T-helper 2 cell treated with Interferon-gamma antibody and Interleukin-4, amounts not matched to agents 5 μg/mL and 100 μg/mL, for 36 hours (primary cell): ENCODE measurements at regions not wholly inside any gene's neighbourhood (a gene's known extent, or its start where the extent isn't known, plus 50 kb on each side); places are given as distances from the start of the nearest gene placed in this dataset.
A peak's percentile ranks its signal among the peaks of the same experiment; 100 is the strongest.

ENCODE experiments used
- DNase-seq: peaks from one replicate; pipeline ENCODE4 v3.0.0; 2021; ENCODE audit warnings: low spot score
- H3K27ac Mint-ChIP-seq: one replicate; pipeline ENCODE4 v1.8.0; 2021; ENCODE audit warnings: mild to moderate bottlenecking, mixed read lengths
- H3K27me3 Mint-ChIP-seq: one replicate; pipeline ENCODE4 v1.8.0; 2021; ENCODE audit warnings: low read depth, mixed read lengths
- H3K36me3 Mint-ChIP-seq: one replicate; pipeline ENCODE4 v1.8.0; 2021; ENCODE audit warnings: low read depth, mixed read lengths
- H3K4me1 Mint-ChIP-seq: one replicate; pipeline ENCODE4 v1.8.0; 2021; ENCODE audit warnings: low read depth, mixed read lengths
- H3K4me3 Mint-ChIP-seq: one replicate; pipeline ENCODE4 v1.8.0; 2022; ENCODE audit warnings: mild to moderate bottlenecking, moderate library complexity, mixed read lengths
- H3K9me3 Mint-ChIP-seq: one replicate; pipeline ENCODE4 v1.8.0; 2021; ENCODE audit warnings: mixed read lengths

DNA sequence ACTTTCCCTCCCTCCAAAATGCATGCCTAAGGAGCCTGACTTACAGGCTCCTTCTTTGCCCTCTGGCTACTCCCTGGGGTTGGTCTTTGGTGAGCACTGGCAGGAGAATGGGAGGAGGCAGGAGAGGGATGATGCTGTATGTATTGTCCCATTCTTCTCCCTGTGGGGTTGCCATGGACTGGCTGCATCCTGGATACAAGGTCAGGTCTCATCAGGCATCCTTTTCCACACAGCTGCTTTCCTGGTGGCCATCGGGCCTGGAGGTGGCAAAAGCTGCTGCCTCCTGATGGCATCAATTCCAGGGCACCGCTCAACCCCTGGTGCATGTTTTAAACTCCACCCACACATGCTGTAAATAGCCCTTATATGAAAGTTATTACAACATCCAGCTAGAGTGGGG, 257.2 kb downstream of the ETS1 start:
- H3K9me3 Mint-ChIP-seq = no peaks in the 10 kb centered on the region
- H3K4me3 Mint-ChIP-seq = peak overlapping the region; percentile 35
- peak overlapping the region; percentile 88 for H3K27ac Mint-ChIP-seq
- H3K27me3 Mint-ChIP-seq = no peaks in the 10 kb centered on the region
- peaks cover 68% of the 10 kb centered on the region for H3K4me1 Mint-ChIP-seq
- DNase-seq = no peak
- H3K36me3 Mint-ChIP-seq = no peaks in the 10 kb centered on the region

DNA sequence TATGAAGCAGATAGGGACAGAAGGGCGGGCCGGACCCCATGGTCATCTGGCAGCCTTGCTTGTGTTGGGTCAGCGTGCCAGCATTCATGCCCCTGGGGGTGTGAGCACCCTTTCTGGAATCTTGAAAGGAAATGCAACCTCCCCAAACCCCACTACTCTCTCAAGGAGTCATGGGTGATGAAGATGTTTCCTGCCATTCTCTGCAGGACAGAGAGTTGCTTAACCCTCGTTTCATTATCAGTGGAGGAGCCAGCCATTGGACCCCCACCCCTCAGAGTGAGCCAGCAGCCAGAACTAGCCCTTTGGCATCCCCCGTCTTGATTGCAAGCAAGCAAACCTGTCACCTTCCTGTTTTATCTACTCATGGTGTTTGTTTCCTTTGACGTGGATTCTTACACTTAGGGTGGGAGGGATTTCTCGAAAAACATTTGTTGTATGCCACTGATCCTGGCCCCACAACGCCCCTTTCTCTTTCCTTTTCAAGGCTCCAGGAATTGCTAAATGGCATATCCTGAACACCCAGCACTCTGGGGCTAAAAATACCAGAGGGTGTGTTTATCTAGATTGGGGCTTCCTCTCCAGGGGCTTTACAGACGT, 258.3 kb downstream of the ETS1 start:
- H3K4me1 Mint-ChIP-seq = peaks cover 70% of the 10 kb centered on the region
- H3K27ac Mint-ChIP-seq = peak overlapping the region; percentile 88
- no peaks in the 10 kb centered on the region for H3K36me3 Mint-ChIP-seq
- no peak for DNase-seq
- H3K27me3 Mint-ChIP-seq = no peaks in the 10 kb centered on the region
- peak overlapping the region; percentile 35 for H3K4me3 Mint-ChIP-seq
- no peaks in the 10 kb centered on the region for H3K9me3 Mint-ChIP-seq

DNA sequence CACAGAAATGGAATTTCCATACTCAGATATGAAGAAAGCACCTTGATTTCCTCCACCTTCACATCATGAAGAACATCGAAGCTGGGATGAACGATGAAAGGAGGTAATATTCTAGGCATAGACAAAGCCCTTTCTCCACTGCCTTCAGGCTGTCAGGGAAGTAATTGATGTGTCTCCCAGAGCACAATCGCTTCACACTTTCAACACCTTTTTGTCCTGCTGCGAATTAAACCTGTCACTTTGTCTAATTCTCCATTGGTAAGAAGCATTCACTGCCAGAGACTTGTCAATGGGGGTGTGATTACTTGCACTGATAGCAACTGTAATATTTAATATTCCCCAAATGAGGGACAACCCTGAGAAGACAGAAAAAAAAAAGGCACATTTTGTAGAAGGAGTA, 260.1 kb downstream of the ETS1 start:
- peak overlapping the region; percentile 88 for H3K27ac Mint-ChIP-seq
- H3K4me3 Mint-ChIP-seq = peak overlapping the region; percentile 58
- DNase-seq = no peak
- no peaks in the 10 kb centered on the region for H3K27me3 Mint-ChIP-seq
- peaks cover 81% of the 10 kb centered on the region for H3K4me1 Mint-ChIP-seq
- no peaks in the 10 kb centered on the region for H3K36me3 Mint-ChIP-seq
- H3K9me3 Mint-ChIP-seq = no peaks in the 10 kb centered on the region

DNA sequence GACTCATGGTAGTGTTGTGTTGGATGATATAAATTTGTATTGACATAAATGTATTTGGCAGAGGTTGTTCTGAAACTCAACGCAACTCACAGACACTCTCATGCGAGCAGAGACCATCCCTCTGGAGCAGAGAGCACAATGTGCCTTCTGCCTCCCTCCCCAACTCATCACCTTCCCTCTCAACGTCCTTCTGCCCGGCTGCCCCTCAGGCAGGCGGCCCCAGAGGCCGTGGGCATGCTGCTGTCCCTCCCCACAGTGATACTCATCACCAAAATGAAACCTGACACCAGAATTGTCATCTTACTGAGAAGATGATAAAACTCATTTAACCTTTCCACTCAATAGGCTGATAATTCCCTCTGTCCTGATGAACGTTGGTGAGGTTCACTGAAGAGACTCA, 260.6 kb downstream of the ETS1 start:
- no peak for DNase-seq
- Mint-ChIP-seq H3K27me3 (no peaks in the 10 kb centered on the region), H3K27ac (peak overlapping the region; percentile 88), H3K36me3 (no peaks in the 10 kb centered on the region), H3K4me1 (peaks cover 85% of the 10 kb centered on the region), H3K4me3 (peak overlapping the region; percentile 58), H3K9me3 (no peaks in the 10 kb centered on the region)

DNA sequence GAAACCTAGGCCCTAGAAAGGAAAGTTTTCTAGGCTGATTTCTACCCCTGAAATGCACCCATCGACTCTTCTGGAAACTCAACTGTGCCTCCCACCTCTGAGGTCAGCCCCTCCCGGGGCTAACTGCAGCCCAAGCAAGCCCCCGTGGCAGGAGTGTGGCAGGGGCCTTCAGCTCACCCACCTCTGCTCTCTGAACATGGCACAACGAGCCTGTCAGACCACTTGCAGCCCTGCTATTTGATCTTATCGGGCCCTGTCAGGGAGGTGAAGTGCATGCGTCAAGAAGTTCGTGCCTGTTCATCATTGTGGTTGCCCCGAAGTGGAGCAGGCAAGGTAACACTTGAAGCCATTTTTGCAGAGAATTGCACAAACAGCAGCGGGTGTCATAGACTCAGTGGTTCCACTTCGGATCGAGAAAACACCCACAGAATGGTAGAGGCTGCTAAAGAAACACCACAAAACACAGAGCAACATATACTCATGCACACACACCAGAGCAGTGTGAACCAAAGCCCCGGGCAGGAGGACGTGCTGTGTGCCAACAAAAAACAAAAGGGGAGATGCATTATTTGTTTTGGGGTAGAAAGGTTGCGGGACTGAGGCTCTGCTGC, 262.7 kb downstream of the ETS1 start:
- H3K9me3 Mint-ChIP-seq = no peaks in the 10 kb centered on the region
- DNase-seq = peak; percentile 90
- peak overlapping the region; percentile 98 for H3K27ac Mint-ChIP-seq
- H3K4me3 Mint-ChIP-seq = peak overlapping the region; percentile 76
- peaks cover 8% of the 10 kb centered on the region for H3K36me3 Mint-ChIP-seq
- H3K27me3 Mint-ChIP-seq = no peaks in the 10 kb centered on the region
- H3K4me1 Mint-ChIP-seq = peaks cover 78% of the 10 kb centered on the region

DNA sequence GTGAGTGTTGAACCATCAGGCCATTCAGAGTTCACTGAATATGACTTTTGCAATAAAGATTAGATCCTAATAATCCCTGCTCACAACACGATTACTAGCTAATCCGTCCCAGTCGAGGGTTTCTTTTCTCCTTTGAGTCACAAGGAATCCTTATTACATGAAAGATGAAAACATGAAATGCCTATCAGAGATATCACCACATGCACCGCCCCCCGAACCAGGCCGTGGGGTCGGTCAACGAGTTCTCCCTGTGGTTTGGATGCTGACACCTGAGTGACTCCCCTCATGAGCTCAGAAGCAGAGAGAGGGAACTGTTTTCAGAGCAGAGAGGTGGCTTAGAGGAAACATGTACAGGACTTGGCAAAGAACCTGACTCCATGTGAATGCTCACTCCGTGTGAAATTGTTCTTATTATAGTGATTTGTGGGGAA, 263.3 kb downstream of the ETS1 start:
- H3K4me1 Mint-ChIP-seq = peaks cover 79% of the 10 kb centered on the region
- peak overlapping the region; percentile 76 for H3K4me3 Mint-ChIP-seq
- no peaks in the 10 kb centered on the region for H3K27me3 Mint-ChIP-seq
- H3K36me3 Mint-ChIP-seq = peaks cover 8% of the 10 kb centered on the region
- no peaks in the 10 kb centered on the region for H3K9me3 Mint-ChIP-seq
- H3K27ac Mint-ChIP-seq = peak overlapping the region; percentile 98
- peak; percentile 53 for DNase-seq

DNA sequence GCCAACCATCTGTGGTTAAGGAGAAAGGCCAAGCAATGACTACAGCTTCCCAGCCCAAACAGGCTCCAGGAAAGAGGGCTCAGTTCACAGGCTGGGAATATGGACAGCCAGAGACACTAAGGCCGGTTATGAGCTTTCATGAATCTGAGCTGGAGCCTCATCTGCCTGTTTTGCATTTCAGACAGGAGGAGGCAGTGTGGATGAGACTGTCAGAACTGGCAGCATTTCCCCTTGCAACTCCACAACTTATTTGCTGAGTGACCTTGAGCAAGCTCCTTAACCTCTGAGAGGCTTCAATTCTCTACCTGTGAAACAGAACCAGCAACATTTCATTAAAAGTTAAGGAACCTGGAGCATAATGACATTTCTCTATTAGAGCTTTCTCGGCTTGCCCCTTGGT, 264.0 kb downstream of the ETS1 start:
- Mint-ChIP-seq H3K36me3 (peaks cover 12% of the 10 kb centered on the region), H3K27ac (peak overlapping the region; percentile 98), H3K4me3 (peak overlapping the region; percentile 76), H3K27me3 (no peaks in the 10 kb centered on the region), H3K4me1 (peaks cover 79% of the 10 kb centered on the region), H3K9me3 (no peaks in the 10 kb centered on the region)
- no peak for DNase-seq

DNA sequence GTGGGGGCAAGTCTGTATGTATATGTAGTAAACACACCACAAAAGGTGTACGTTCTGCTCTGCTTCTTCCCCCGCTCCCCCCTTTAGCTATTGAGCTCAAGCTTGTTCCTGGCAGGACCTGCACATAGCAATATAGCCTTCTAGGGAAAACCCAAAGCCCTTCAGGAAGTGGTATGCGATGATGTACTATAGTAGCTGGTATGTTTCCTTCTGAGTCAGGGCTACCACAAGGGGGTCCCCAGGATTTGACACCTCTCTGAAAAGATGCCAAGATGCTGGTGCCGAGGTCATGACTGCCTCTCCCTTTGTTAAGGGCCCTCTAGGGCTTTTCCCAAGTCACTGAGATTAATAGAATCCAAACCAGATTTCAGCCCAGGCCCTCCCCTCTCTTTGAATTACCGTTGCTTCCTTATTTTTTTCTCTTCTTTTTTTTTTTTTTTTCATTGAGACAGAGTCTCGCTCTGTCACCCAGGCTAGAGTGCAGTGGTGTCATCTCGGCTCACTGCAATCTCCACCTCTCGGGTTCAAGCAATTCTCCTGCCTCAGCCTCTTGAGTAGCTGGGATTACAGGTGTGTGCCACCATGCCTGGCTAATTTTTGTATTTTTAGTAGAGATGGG, 268.4 kb downstream of the ETS1 start:
- peak overlapping the region; percentile 51 for H3K27ac Mint-ChIP-seq
- H3K36me3 Mint-ChIP-seq = peaks cover 44% of the 10 kb centered on the region
- peak overlapping the region; percentile 37 for H3K4me3 Mint-ChIP-seq
- peak; percentile 86 for DNase-seq
- no peaks in the 10 kb centered on the region for H3K27me3 Mint-ChIP-seq
- peaks cover 31% of the 10 kb centered on the region for H3K9me3 Mint-ChIP-seq
- peaks cover 65% of the 10 kb centered on the region for H3K4me1 Mint-ChIP-seq

DNA sequence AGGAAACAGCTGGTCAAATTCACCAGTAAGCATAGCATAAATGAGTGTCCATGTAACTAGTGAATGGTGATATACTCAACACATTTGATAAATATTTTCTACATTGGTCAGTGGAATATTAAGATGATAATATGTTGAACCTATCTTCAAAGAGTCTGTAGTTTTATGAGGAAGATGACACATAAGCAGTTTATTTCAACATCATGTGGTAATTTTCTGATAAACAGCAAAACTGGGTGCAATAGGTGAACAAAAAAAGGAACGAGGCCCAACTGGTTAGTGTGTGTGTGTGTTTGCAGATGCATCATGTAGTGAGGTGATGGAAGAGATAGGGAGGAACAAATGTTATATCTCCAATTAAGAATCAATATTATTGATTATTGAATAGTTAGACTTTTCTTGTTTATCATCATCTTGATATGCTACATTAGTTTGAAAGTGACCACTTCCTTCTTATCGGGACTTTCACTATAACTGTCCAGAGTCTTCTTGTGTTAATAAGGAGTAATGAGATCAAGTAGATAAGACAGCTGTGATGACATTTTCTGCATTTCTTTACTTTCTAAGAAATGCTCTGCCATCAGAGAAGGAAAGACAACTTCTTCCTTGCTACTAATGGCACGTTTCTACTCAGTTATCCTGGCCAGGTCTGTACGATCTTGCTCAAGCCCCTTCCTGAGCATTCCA, 270.7 kb downstream of the ETS1 start:
- Mint-ChIP-seq H3K4me1 (peaks cover 53% of the 10 kb centered on the region), H3K27ac (peak overlapping the region; percentile 78), H3K9me3 (peaks cover 45% of the 10 kb centered on the region), H3K4me3 (peak overlapping the region; percentile 17), H3K36me3 (peaks cover 57% of the 10 kb centered on the region), H3K27me3 (no peaks in the 10 kb centered on the region)
- no peak for DNase-seq

DNA sequence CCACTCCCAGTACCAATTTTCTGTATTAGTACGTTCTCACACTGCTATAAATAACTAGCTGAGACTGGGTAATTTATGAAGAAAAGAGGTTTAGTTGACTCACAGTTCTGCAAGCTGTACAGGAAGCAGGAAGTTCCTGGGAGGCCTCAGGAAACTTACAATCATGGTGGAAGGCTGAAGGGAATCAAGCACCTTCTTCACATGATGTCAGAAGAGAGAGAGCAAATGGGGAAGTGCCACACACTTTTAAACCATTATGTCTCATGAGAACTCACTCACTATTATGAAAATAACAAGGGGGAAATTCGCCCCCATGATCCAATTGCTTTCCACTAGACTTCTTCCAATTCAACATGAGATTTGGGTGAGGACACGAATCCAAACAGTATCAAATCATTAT, 271.4 kb downstream of the ETS1 start:
- peaks cover 45% of the 10 kb centered on the region for H3K9me3 Mint-ChIP-seq
- no peak overlapping the region for H3K27ac Mint-ChIP-seq
- peaks cover 52% of the 10 kb centered on the region for H3K36me3 Mint-ChIP-seq
- H3K27me3 Mint-ChIP-seq = no peaks in the 10 kb centered on the region
- no peak overlapping the region for H3K4me3 Mint-ChIP-seq
- peaks cover 55% of the 10 kb centered on the region for H3K4me1 Mint-ChIP-seq
- DNase-seq = no peak

DNA sequence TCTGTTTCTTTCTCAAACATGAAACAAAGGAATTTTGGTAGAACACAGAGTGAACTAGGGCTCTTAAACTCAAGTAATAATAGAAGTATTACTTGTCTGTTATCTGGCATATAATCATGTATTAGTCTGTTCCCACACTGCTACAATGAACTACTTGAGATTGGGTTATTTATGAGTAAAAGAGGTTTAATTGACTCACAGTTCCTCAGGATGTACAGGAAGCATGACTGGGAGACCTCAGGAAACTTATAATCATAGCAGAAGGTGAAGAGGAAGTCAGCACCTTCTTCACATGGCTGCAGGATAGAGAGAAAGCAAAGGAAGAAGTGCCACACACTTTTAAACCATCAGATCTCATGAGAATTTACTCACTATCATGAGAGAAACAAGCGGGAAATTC, 273.4 kb downstream of the ETS1 start:
- peaks cover 59% of the 10 kb centered on the region for H3K4me1 Mint-ChIP-seq
- no peak overlapping the region for H3K27ac Mint-ChIP-seq
- H3K4me3 Mint-ChIP-seq = no peak overlapping the region
- peaks cover 45% of the 10 kb centered on the region for H3K9me3 Mint-ChIP-seq
- no peak for DNase-seq
- H3K36me3 Mint-ChIP-seq = peaks cover 53% of the 10 kb centered on the region
- no peaks in the 10 kb centered on the region for H3K27me3 Mint-ChIP-seq

DNA sequence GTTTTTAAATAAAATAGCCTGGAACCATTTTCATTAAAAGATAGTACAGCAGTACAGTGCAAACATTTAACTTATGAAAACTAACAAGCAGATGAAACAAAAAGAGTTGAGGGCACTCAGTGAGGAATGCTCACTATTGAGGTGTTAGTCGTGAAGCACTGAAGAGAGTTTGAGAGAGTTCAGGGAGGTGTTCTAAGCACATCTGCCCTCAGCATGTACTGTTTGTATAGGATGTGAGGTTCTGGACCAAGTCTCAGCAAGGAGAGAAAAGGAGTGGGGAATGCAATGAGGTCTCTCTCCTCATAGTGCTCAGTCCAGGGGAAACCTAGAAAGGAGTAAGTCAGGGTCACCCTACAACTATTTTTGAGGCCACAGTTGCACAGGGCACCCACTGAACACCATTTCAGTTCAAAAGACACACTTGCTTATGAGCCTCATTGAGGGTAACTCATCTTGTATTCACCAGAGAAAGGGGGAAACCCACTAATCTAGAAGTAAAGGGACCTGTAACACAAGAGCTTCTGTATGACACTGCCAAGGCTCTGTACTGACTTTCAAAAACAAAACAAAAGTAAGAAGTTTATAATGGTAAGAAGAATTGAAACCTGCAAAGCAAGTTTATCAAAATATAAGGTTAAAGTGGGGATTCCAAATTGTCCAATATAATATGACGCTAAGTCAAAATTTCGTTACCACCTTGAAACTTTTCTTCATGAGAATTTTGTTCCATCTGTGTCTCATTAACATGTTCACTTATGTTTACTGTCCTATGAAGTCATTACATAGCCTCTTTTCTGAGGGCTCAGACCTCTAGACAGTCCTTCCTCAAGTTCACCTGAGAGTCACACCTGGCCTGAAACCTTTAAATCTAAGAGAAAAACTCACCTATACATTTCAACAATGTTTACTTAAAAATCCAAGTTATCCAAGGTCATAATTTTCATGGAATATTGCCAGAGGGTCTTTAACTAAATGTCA, 275.3 kb downstream of the ETS1 start:
- peaks cover 55% of the 10 kb centered on the region for H3K4me1 Mint-ChIP-seq
- H3K27me3 Mint-ChIP-seq = no peaks in the 10 kb centered on the region
- no peak for DNase-seq
- peaks cover 48% of the 10 kb centered on the region for H3K36me3 Mint-ChIP-seq
- peak overlapping the region; percentile 45 for H3K27ac Mint-ChIP-seq
- H3K9me3 Mint-ChIP-seq = peaks cover 45% of the 10 kb centered on the region
- H3K4me3 Mint-ChIP-seq = no peak overlapping the region

DNA sequence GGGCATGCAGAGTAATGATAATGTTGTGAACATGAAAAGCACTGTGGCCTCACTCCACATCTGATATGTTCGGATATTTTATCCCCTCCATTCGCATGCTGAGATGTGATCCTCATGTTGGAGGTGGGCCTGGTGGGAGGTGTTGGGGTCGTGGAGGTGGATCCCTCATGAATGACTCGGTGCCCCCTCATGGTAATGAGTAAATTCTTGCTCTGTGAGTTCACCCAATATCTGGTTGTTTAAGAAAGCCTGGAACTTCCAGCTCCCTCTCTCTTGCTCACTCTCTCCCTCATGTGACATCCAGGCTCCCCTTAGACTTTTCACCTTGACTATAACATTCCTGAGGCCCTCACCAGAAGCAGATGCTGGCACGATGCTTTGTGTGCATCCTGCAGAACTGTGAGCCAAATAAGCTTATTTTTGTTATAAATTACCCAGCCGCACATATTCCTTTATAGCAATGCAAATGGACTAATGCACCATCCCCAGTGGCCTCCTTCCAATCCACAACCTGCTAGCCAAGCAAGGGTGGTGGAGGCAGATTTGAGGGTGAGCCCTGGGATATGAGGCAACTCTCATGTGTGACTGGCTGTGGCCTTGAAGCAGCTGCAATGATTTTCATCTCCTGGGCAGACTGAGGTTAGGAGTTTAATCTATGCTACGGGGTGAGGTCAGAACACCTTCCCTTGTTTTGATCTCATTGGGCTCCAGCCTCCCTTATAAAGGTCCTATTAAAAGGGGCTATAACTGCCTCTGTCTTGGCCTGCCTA, 276.5 kb downstream of the ETS1 start:
- Mint-ChIP-seq H3K27me3 (no peaks in the 10 kb centered on the region), H3K4me1 (peaks cover 52% of the 10 kb centered on the region), H3K4me3 (no peak overlapping the region), H3K27ac (peak overlapping the region; percentile 69), H3K9me3 (peaks cover 37% of the 10 kb centered on the region), H3K36me3 (peaks cover 41% of the 10 kb centered on the region)
- DNase-seq = no peak
